ENCODE measurements at regions not wholly inside any gene's neighbourhood (a gene's known extent, or its start where the extent isn't known, plus 50 kb on each side); places are given as distances from the start of the nearest gene placed in this dataset.
"Not testable (repeated sequence)": the region's sequence is repeated elsewhere in the genome, so short reads cannot be mapped to it uniquely, and the experiment has no call there.

- DNase-seq = no peak
Measured at GRCh38 chr11:79547256-79547655, 106.4 kb upstream of the TENM4 start.

- DNase-seq = no peak
Measured at GRCh38 chr11:79546351-79546750, 105.5 kb upstream of the TENM4 start.

- DNase-seq = no peak
Measured at GRCh38 chr11:79544361-79544760, 103.5 kb upstream of the TENM4 start.

- no peak for DNase-seq
Measured at GRCh38 chr11:79543101-79543500, 102.3 kb upstream of the TENM4 start.

GRCh38 chr11:79541466-79541865 lies 100.6 kb upstream of the TENM4 start:
- DNase-seq = no peak

- no peak for DNase-seq
Measured at GRCh38 chr11:79538775-79539174, 97.9 kb upstream of the TENM4 start.

GRCh38 chr11:79536155-79536917 lies 95.5 kb upstream of the TENM4 start:
- DNase-seq = no peak

GRCh38 chr11:79535606-79536005 lies 94.8 kb upstream of the TENM4 start:
- no peak for DNase-seq

GRCh38 chr11:79525257-79525656 lies 84.4 kb upstream of the TENM4 start:
- no peak for DNase-seq

- DNase-seq = no peak
Measured at GRCh38 chr11:79522626-79523025, 81.8 kb upstream of the TENM4 start.

- no peak for DNase-seq
Measured at GRCh38 chr11:79520086-79520485, 79.3 kb upstream of the TENM4 start.

- no peak for DNase-seq
Measured at GRCh38 chr11:79515781-79516180, 75.0 kb upstream of the TENM4 start.

GRCh38 chr11:79514695-79515094 lies 73.9 kb upstream of the TENM4 start:
- DNase-seq = no peak

GRCh38 chr11:79514290-79514689 lies 73.5 kb upstream of the TENM4 start:
- no peak for DNase-seq

GRCh38 chr11:79512706-79513469 lies 72.1 kb upstream of the TENM4 start:
- no peak for DNase-seq

- no peak for DNase-seq
Measured at GRCh38 chr11:79510960-79511359, 70.1 kb upstream of the TENM4 start.

- no peak for DNase-seq
Measured at GRCh38 chr11:79508461-79508860, 67.6 kb upstream of the TENM4 start.

- no peak for DNase-seq
Measured at GRCh38 chr11:79507706-79508105, 66.9 kb upstream of the TENM4 start.

GRCh38 chr11:79506734-79507344 lies 66.0 kb upstream of the TENM4 start:
- DNase-seq = no peak

- DNase-seq = no peak
Measured at GRCh38 chr11:79506124-79506523, 65.3 kb upstream of the TENM4 start.

GRCh38 chr11:79503028-79503427 lies 62.2 kb upstream of the TENM4 start:
- DNase-seq = no peak

- no peak for DNase-seq
Measured at GRCh38 chr11:79501707-79502106, 60.9 kb upstream of the TENM4 start.

- not testable (repeated sequence) for DNase-seq
Measured at GRCh38 chr11:79499929-79500328, 59.1 kb upstream of the TENM4 start.

GRCh38 chr11:79498667-79499066 lies 57.8 kb upstream of the TENM4 start:
- no peak for DNase-seq
